Suppressor macrophage (primary cell): ENCODE measurements at regions not wholly inside any gene's neighbourhood (a gene's known extent, or its start where the extent isn't known, plus 50 kb on each side); places are given as distances from the start of the nearest gene placed in this dataset.

Experiments
- DNase-seq, 4 experiments: peaks; one replicate each; pipeline ENCODE4 v3.0.0-alpha.2; 2020 to 2022

DNA sequence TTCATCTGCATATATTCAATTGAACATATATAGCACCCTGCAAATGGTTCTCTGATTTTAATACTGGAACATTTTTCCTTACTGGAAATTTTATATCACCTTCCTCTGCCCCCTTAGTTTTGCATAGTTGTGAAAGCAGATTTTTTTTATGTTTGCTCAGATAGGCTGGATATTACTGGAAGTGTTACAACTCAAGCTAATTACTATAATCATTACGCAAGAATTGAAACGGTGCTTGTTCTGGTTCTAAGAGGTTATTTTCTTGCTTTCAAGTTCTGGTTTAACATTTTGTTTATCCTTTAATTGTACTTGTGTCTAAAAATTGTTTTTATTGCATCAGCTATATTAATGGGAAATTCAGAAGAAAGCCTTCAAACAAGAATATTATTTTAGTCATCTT lies 95.6 kb upstream of the MYO16 start:
- no peak for DNase-seq

GRCh38 chr13:108534728-108535127 lies 94.7 kb upstream of the MYO16 start:
- no peak for DNase-seq

- DNase-seq = no peak
Observed at GRCh38 chr13:108549934-108550333, 79.5 kb upstream of the MYO16 start.

DNA sequence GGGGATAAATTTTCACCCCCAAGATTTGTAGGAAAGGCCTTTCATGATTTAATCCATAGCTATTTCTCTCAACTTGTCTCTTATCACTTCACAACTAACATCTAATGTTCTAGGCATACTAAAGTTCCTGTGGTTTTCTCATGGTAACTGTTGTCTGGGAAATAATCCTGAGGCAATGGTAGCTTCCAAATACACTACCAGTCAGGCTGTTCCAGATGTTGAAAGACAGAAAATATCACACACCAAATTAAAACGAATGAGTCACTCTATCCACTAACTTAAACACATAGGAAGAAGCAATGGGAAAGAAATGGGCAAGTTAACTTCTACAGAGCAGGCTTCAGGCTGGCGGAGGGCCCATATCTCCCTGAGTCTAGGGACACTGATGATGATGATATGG lies 77.7 kb upstream of the MYO16 start:
- no peak for DNase-seq

DNA sequence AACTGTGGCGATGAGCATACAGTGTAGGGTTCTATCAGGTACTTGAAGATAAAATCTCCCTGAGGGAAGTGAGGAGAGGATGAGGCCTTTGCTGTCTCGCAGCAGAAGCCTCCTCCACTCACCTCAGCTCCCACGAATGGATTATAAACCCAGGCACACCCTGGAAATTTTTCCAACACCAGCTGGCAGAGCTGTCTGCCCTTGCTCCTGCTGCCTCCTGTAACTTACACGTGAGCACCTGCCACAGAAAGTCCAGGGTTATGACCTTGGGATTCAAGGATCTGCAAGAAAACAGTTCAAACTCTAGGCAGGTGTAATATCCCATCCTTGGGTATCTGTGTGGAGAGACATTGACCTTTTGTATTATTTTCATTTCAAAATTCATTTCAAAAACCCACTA lies 70.9 kb upstream of the MYO16 start:
- no peak for DNase-seq

DNA sequence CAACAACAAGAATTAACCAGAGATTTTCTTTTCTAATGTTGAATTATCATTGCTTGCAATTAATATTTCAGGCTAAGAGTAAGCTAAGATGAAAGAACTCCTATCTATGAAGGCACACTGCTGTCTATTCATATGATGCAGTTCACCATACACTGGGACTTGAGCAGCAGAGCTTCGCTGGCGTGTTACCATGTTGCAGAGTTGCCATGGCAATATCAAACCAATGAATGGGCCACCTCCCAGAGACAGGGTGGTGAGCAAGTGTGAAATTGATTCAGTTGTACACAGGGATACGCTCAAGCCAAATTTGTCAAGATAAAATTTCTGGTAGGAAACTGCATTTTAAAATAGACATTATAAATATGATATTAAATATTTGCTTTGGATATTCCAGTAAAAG lies 69.3 kb upstream of the MYO16 start:
- no peak for DNase-seq

DNA sequence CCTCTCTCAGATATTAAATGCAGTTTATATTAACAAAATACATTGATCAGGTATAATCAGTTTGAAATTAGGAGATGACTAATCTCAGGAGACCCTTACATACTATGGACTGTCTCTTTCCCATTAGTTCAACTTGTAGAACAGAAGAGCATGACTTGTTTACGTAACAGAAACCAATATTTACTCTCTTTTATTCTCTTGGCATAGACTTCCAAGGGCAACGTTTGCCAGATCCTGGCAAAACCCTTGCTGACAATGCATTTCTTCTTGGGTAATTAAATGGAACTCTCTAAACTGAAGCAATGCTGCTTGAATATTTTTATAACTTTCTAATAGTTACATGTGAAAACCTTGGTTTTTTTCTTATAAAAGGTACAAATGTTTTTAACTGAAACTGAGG lies 68.3 kb upstream of the MYO16 start:
- DNase-seq = no peak

DNA sequence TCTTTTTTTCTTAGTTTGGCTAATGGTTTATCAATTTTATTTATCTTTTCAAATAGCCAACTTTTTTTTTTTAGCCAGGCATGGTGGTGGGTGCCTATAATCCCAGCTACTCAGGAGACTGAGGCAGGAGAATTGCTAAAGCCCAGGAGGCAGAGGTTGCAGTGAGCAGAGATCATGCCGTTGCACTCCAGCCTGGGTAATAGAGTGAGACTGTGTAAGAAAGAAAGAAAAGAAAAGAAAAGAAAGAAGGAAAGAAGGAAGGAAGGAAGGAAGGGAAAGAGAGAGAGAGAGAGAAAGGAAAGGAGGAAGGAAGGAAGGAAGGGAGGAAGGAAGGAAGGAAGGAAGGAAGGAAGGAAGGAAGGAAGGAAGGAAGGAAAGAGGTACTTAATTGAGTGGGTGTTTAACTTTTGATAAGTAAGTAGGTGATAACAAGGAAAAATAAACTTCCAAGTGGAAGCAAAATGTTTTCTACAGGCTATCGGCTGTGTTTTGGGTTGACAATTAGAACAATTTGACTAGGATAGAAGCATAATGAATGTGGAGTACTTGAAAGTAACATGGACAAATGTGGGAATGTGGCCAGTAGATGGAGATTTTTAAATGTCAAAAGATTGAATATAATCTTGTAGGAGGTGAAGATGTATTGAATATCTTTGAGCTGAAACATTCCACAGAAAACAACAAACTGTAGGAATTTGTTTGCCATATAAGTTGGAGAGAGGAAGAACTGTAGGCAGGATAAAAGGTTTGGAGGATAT lies 62.8 kb upstream of the MYO16 start:
- DNase-seq = no peak

GRCh38 chr13:108572782-108573211 lies 56.6 kb upstream of the MYO16 start:
- DNase-seq = no peak

DNA sequence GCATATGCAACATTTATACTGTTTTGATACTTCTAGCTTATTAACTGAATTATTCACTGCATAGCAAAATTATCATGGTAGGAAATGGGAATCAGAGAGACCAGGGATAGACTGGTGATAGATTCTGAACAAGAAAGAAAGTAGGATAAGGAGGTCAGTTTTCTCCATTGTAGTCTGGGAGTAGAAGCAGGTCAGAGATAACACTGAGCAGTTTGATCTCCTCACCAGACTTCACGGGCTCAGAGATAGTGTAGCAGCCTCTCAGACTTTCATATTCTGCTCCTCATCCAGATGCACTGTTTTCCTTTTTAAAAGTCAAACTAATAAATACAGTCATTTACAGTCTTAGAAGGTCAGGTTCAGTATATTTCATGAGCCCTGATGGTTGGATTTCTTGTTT lies 56.0 kb upstream of the MYO16 start:
- no peak for DNase-seq

GRCh38 chr13:108574856-108575255 lies 54.6 kb upstream of the MYO16 start:
- no peak for DNase-seq

DNA sequence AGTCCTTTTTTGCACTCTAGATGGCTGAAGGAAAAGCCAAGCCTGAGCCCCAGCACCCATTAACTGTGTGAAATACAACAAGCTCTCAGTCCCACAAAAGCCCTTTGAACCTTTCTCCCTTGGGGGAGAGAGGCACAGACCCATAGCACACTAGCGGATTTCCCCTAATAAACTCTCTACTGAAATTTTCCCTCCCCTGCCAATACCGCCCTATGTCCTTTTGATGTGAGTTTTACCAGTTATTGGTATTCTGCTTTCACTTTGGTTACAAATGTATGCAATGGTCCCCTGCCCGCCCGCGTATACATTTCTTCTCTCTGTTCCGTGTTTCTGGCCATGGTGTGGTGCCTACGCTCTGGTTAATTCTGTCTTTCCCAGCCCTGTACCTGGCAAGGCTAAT lies 54.0 kb upstream of the MYO16 start:
- no peak for DNase-seq
